Nephron progenitor cell (in vitro differentiated cells): ENCODE measurements at regions not wholly inside any gene's neighbourhood (a gene's known extent, or its start where the extent isn't known, plus 50 kb on each side); places are given as distances from the start of the nearest gene placed in this dataset.
"Not testable (repeated sequence)": the region's sequence is repeated elsewhere in the genome, so short reads cannot be mapped to it uniquely, and the experiment has no call there.

Experiments used
- DNase-seq: peaks from one replicate; pipeline ENCODE4 v3.0.0; 2021
- H3K27ac Mint-ChIP-seq: 2 replicates; pipeline ENCODE4 v1.8.0; 2021; ENCODE audit warnings: mild to moderate bottlenecking, moderate library complexity, mixed read lengths
- H3K27me3 Mint-ChIP-seq: 2 replicates; pipeline ENCODE4 v1.8.0; 2021; ENCODE audit warnings: mild to moderate bottlenecking, low read depth, mixed read lengths; ENCODE audit not compliant: poor library complexity
- H3K36me3 Mint-ChIP-seq: 2 replicates; pipeline ENCODE4 v1.8.0; 2021; ENCODE audit warnings: low read depth, mixed read lengths
- H3K4me1 Mint-ChIP-seq: 2 replicates; pipeline ENCODE4 v1.8.0; 2021; ENCODE audit warnings: mixed read lengths
- H3K4me3 Mint-ChIP-seq: 2 replicates; pipeline ENCODE4 v1.8.0; 2021; ENCODE audit warnings: mild to moderate bottlenecking, moderate library complexity, mixed read lengths
- H3K9me3 Mint-ChIP-seq: 2 replicates; pipeline ENCODE4 v1.8.0; 2021; ENCODE audit warnings: mild to moderate bottlenecking, moderate library complexity, mixed read lengths

GRCh38 chr7:75257442-75257841 lies 138.0 kb upstream of the TRIM73 start:
- not testable (repeated sequence) for DNase-seq, H3K4me3 Mint-ChIP-seq, H3K27ac Mint-ChIP-seq, H3K27me3 Mint-ChIP-seq, H3K9me3 Mint-ChIP-seq, H3K4me1 Mint-ChIP-seq, H3K36me3 Mint-ChIP-seq

GRCh38 chr7:75259454-75260003 lies 135.9 kb upstream of the TRIM73 start:
- not testable (repeated sequence) for H3K9me3 Mint-ChIP-seq, H3K4me3 Mint-ChIP-seq, H3K27ac Mint-ChIP-seq, H3K4me1 Mint-ChIP-seq, H3K36me3 Mint-ChIP-seq, H3K27me3 Mint-ChIP-seq, DNase-seq

- H3K27me3 Mint-ChIP-seq, H3K36me3 Mint-ChIP-seq, H3K4me1 Mint-ChIP-seq, DNase-seq, H3K27ac Mint-ChIP-seq, H3K4me3 Mint-ChIP-seq, H3K9me3 Mint-ChIP-seq: not testable (repeated sequence)
These were observed 133.8 kb upstream of the TRIM73 start for GRCh38 chr7:75261660-75262059.

- not testable (repeated sequence) for H3K4me1 Mint-ChIP-seq, H3K4me3 Mint-ChIP-seq, H3K27me3 Mint-ChIP-seq, H3K9me3 Mint-ChIP-seq, H3K27ac Mint-ChIP-seq, H3K36me3 Mint-ChIP-seq, DNase-seq
These were observed 127.3 kb upstream of the TRIM73 start for GRCh38 chr7:75268158-75268557.

- H3K4me3 Mint-ChIP-seq, H3K9me3 Mint-ChIP-seq, H3K4me1 Mint-ChIP-seq, H3K27ac Mint-ChIP-seq, H3K36me3 Mint-ChIP-seq, DNase-seq, H3K27me3 Mint-ChIP-seq: not testable (repeated sequence)
These were observed 126.3 kb upstream of the TRIM73 start for GRCh38 chr7:75269159-75269558.

GRCh38 chr7:75274114-75274513 lies 121.3 kb upstream of the TRIM73 start:
- H3K36me3 Mint-ChIP-seq, H3K9me3 Mint-ChIP-seq, H3K27me3 Mint-ChIP-seq, H3K4me3 Mint-ChIP-seq, DNase-seq, H3K27ac Mint-ChIP-seq, H3K4me1 Mint-ChIP-seq: not testable (repeated sequence)
